Upper lobe of right lung (tissue), 1 donor: ENCODE measurements at regions not wholly inside any gene's neighbourhood (a gene's known extent, or its start where the extent isn't known, plus 50 kb on each side); places are given as distances from the start of the nearest gene placed in this dataset.
"Not testable (repeated sequence)": the region's sequence is repeated elsewhere in the genome, so short reads cannot be mapped to it uniquely, and the experiment has no call there.

Experiments used
- ATAC-seq: fragments of 200-7000 bp; cut with Tn5 transposase; one replicate; pipeline ENCODE4 v1.9.1; 2020; ENCODE audit warnings: mild to moderate bottlenecking, moderate library complexity
- DNase-seq: peaks from one replicate; pipeline ENCODE4 v3.0.0-alpha.2; 2020
- H3K27ac ChIP-seq: fragments of 200-600 bp; one replicate; pipeline ENCODE4 v1.8.0; 2022
- H3K27me3 ChIP-seq: fragments of 200-600 bp; one replicate; pipeline ENCODE4 v1.8.0; 2022; ENCODE audit warnings: mild to moderate bottlenecking
- H3K36me3 ChIP-seq: fragments of 200-600 bp; one replicate; pipeline ENCODE4 v1.8.0; 2022
- H3K4me1 ChIP-seq: fragments of 200-600 bp; one replicate; pipeline ENCODE4 v1.8.0; 2022
- H3K4me3 ChIP-seq: fragments of 200-600 bp; one replicate; pipeline ENCODE4 v1.8.0; 2022; ENCODE audit warnings: mild to moderate bottlenecking
- H3K9me3 ChIP-seq: fragments of 200-600 bp; one replicate; pipeline ENCODE4 v1.8.0; 2022
- CTCF ChIP-seq: fragments of 200-600 bp; IDR thresholded peaks from one replicate; pipeline ENCODE4 v1.8.0; 2022; ENCODE audit warnings: antibody characterized with exemption
- intact Hi-C: fragments of 100-400 bp; cut with DNase I; formaldehyde crosslinking; loops from one replicate; pipeline ENCODE4 v1.11.0; 2022
- donor health status: DM: no; HTN: yes; CAD: no; lungs with severe emphysema.

DNA sequence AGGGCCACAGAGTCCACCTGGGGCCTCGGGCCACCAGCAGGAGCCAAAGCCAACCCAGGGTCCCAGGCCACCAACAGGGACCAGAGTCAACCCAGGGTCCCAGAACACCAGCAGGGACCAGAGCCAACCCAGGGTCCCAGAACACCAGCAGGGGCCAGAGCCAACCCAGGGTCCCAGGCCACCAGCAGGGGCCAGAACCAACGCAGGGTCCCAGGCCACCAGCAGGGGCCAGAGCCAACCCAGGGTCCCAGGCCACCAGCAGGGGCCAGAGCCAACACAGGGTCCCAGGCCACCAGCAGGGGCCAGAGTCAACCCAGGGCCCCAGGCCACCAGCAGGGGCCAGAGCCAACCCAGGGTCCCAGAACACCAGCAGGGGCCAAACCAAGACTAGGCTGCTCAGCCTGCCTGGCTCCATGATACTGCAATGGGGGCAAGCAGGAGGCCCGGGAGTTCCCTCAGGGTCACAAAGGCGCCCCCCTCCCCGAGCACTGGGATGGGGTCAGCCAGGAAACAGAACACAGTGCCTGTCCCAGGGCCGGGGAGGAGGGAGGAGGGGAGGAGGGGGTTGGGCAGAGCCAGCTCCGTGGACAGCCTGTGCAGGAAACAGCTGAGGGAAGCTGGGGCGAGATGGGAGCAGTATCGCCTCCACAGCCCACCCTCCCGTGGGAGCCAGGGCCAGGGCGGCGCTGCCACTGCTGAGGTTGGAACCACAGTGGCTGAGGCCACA is 62.0 kb upstream of the PRR5 start:
- DNase-seq (peak; percentile 56), ATAC-seq (no peak)
- TF ChIP-seq CTCF, result no peak
- H3K4me3 ChIP-seq, result no peak overlapping the region
- peaks cover 9% of the 10 kb centered on the region for H3K27me3 ChIP-seq
- H3K4me1 ChIP-seq, result no peaks in the 10 kb centered on the region
- H3K36me3 ChIP-seq, result no peaks in the 10 kb centered on the region
- no peaks in the 10 kb centered on the region for H3K9me3 ChIP-seq
- H3K27ac ChIP-seq, result no peak overlapping the region
- intact Hi-C loops, result no loop called here

DNA sequence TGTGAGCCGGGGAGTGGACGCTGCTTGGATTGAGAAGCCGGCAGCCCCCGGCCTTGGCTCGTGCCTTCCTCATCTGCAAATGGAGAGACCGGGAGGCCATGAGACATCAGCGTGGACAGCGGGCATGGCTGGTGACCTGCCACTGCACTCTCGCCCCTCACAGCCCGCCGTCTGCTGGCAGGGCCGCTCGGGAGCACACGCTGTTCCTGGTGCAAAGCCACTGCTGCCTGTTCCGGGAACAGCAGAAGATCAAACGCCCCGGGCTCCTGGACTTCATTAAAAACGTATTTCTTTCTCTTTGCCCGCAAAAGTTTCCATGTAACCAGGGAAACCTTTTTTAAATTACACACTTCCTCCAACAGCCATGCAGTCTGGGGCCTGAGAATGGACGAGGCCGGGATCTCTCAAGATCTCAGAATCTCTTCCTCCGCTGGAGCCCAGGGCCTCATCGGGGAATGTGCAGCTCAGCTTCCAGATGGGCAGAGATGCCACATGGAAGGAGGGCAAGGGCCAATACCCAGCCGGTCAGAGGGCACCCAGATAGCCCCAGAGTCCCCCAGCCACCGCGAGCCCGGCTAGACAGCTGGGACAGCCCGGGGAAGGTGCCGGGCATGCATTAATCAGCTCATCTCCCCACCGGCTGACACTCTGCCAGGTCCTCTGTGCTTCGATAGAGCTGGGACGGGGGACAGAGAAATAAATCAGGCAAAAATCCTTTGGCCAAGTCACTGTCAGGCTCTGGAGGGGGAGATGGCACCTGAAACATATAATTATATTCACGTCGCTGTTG is 62.8 kb upstream of the PRR5 start:
- H3K4me3 ChIP-seq, result no peak overlapping the region

DNA sequence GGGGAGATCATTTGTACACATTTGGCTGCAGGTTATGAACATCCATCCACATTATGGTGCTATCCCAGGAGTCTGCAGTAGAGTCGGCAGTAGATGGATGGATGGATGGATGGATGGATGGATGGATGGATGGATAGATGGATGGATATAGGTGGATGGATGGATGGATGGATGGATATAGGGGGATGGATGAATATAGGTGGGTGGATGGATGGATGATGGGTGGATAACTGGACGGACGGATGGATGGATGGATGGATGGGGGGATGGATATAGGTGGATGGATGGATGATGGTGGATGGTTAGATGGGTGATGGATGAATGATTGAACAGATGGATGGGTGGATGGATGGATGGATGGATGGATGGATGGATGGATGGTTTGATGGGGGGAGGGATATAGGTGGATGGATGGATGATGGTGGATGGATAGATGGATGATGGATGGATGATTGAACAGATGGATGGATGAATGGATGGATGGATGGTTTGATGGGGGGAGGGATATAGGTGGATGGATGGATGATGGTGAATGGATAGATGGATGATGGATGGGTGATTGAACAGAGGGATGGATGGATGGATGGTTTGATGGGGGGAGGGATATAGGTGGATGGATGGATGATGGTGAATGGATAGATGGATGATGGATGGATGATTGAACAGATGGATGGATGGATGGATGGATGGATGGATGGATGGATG is 65.3 kb upstream of the PRR5 start:
- ATAC-seq, H3K27ac ChIP-seq, intact Hi-C loops, H3K9me3 ChIP-seq, H3K27me3 ChIP-seq, H3K36me3 ChIP-seq, H3K4me3 ChIP-seq, DNase-seq, H3K4me1 ChIP-seq: not testable (repeated sequence)

More for the DNA sequence above, 62.8 kb upstream of the PRR5 start:
- intact Hi-C loops, result no loop called here
- Histone ChIP-seq H3K36me3 (no peaks in the 10 kb centered on the region), H3K27me3 (peaks cover 9% of the 10 kb centered on the region), H3K9me3 (no peaks in the 10 kb centered on the region), H3K4me1 (no peaks in the 10 kb centered on the region), H3K27ac (no peak overlapping the region)
- no peak for TF ChIP-seq CTCF
- DNase-seq (peak; percentile 59), ATAC-seq (no peak)

DNA sequence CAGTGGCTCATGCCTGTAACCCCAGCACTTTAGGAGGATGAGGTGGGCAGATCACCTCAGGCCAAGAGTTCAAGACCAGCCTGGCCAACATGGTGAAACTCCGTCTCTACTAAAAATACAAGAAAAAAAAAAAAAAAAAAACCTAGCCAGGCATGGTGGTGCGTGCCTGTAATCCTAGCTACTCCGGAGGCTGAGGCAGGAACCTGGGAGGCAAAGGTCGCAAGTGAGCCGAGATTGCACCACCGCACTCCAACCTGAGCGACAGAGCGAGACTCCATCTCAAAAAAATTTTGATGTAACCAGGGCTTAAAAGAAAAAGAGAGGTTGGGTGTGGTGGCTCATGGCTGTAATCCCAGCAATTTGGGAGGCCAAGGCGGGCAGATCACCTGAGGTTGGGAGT is 66.4 kb upstream of the PRR5 start:
- intact Hi-C loops, H3K4me1 ChIP-seq, H3K4me3 ChIP-seq, H3K9me3 ChIP-seq, DNase-seq, H3K27me3 ChIP-seq, H3K27ac ChIP-seq, ATAC-seq, H3K36me3 ChIP-seq: not testable (repeated sequence)

DNA sequence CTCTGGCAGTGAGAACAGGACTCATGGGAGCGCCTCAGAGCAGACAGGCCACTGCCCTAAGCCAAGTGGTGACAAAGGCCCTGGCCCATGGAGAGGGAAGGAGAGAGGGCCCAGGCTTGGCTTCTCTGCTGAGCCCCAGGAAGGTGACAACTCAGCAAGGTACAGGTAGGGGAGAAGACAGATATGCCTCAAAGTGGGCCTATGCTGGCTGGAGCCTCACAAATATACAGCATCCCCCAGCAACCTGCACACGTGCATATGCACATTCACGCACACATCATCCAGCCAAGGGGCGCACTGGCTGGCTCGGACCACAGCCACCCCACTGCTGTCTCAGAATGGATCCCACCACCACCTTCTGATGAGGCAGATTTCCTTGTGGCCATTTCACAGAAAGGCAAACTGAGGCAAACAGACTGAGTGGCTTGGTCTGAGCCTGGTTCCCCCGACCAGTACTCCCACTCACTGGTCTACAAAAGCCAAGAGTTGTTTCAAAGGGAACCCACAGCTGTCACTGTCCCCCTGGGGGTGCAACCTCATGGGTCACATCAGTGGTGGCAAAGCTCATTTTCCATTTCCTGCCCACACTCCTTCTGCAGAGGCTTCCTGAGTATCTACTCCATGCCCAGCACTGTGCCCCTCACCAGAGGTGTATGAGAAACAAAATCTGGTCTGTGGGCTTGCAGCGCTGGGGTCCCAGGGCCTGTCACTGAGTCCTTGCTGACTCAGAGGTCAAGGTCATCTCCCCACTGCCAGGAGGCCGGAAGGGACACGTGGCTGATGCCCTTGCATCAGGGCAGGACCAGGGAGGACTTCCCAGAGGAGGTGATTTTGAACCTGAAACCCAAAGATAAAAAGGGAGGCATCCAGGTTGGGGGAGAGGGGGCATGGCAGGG is 67.3 kb upstream of the PRR5 start:
- intact Hi-C loops, result no loop called here
- peaks cover 6% of the 10 kb centered on the region for H3K27me3 ChIP-seq
- no peaks in the 10 kb centered on the region for H3K36me3 ChIP-seq
- no peaks in the 10 kb centered on the region for H3K4me1 ChIP-seq
- no peak for DNase-seq
- H3K4me3 ChIP-seq, result no peak overlapping the region
- no peak for ATAC-seq
- TF ChIP-seq CTCF, result no peak
- H3K27ac ChIP-seq, result no peak overlapping the region
- H3K9me3 ChIP-seq, result no peaks in the 10 kb centered on the region

DNA sequence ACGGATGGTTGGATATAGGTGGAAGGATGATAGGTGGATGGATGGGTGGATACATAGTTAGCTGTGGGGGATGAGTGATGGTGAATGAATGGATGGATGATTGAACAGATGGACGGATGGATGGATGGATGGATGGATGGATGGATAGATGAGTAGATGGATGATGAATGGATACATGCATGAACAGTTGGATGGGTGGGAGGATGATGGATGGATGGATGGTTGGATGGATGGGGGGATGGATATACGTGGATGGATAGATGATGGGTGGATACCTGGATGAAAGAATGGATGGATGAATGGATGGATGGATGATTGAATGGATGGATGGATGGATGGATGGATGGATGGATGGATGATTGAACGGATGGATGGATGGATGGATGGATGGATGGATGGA is 68.4 kb upstream of the PRR5 start:
- ATAC-seq (no peak), DNase-seq (no peak)
- H3K27me3 ChIP-seq, result no peaks in the 10 kb centered on the region
- no peaks in the 10 kb centered on the region for H3K4me1 ChIP-seq
- no peaks in the 10 kb centered on the region for H3K36me3 ChIP-seq
- intact Hi-C loops, result no loop called here
- H3K27ac ChIP-seq, result no peak overlapping the region
- no peak overlapping the region for H3K4me3 ChIP-seq
- no peak for TF ChIP-seq CTCF
- H3K9me3 ChIP-seq, result no peaks in the 10 kb centered on the region
